A549 (cell line): ENCODE measurements at regions not wholly inside any gene's neighbourhood (a gene's known extent, or its start where the extent isn't known, plus 50 kb on each side); places are given as distances from the start of the nearest gene placed in this dataset.

Source experiments
- ATAC-seq, 2 experiments: fragments of 200-7000 bp in 1 of 2; fragments of >200 bp in 1 of 2; cut with Nextera tagmentation in 1 of 2; cut with Tn5 transposase in 1 of 2; 3 replicates each; pipeline versions ENCODE4 v1.8.0 to v1.9.1; 2018 to 2020; ENCODE audit warnings: mild to moderate bottlenecking in 1 of 2, moderate library complexity in 1 of 2
- CTCF ChIA-PET: fragments of 300-600 bp; sonication (Branson Sonifier 250); formaldehyde crosslinking; extraction: SDS; loops from one replicate; lab custom pipeline; 2021; ENCODE audit warnings: antibody characterized with exemption, inconsistent platforms; lab: Yijun Ruan, JAX
- POLR2A ChIA-PET: fragments of 350-600 bp; formaldehyde crosslinking; extraction: SDS; loops from one replicate; lab custom pipeline; 2021; ENCODE audit warnings: antibody characterized with exemption, inconsistent platforms; lab: Yijun Ruan, JAX
- DNase-seq, 2 experiments: peaks; one replicate each; pipeline versions ENCODE4 v3.0.0 to v3.0.0-alpha.2; 2011 to 2016; ENCODE audit warnings: low read depth in 1 of 2, low spot score in 1 of 2
- FAIRE-seq: peaks from 2 replicates; lab custom pipeline; 2011; peaks lifted over from hg19 to GRCh38; lab: Jason Lieb, UNC
- H3K27ac ChIP-seq, 2 experiments: fragments of >200 bp; sonication (Bioruptor Twin); formaldehyde crosslinking; 3 replicates each; pipeline ENCODE4 v1.5.1; 2016 to 2017
- H3K4me1 ChIP-seq: fragments of >200 bp; sonication (Bioruptor Twin); formaldehyde crosslinking; 3 replicates; pipeline ENCODE4 v1.6.1; 2016
- H3K4me2 ChIP-seq: fragments of >200 bp; sonication (Bioruptor Twin); formaldehyde crosslinking; 3 replicates; pipeline ENCODE4 v1.6.1; 2016
- H3K4me3 ChIP-seq: fragments of >200 bp; sonication (Bioruptor Twin); formaldehyde crosslinking; 3 replicates; pipeline ENCODE4 v1.5.1; 2016
- H3K9me3 ChIP-seq: fragments of >200 bp; sonication (Bioruptor Twin); formaldehyde crosslinking; 3 replicates; pipeline ENCODE4 v1.6.1; 2016
- BHLHE40 ChIP-seq: IDR thresholded peaks from 2 replicates; pipeline ENCODE4 v1.6.1; 2012; ENCODE audit warnings: low read depth, low read length, inconsistent platforms
- CBX2 ChIP-seq: fragments of 200-600 bp; sonication (generic); IDR thresholded peaks from 2 replicates; pipeline ENCODE4 v1.6.1; 2016; ENCODE audit warnings: low read depth, mild to moderate bottlenecking, borderline replicate concordance
- CBX8 ChIP-seq: fragments of 200-600 bp; sonication (generic); IDR thresholded peaks from 2 replicates; pipeline ENCODE4 v1.6.1; 2016
- CEBPB ChIP-seq, 2 experiments: fragments of >200 bp in 1 of 2; sonication (Bioruptor Twin) in 1 of 2; formaldehyde crosslinking in 1 of 2; IDR thresholded peaks; 2 replicates each; pipeline ENCODE4 v1.6.1; 2012 to 2016
- CHD2 ChIP-seq: fragments of 150-350 bp; IDR thresholded peaks from 2 replicates; pipeline ENCODE4 v1.6.1; 2014; ENCODE audit warnings: low read length; ENCODE audit not compliant: partially characterized antibody
- CHD4 ChIP-seq: fragments of 200-600 bp; sonication (generic); IDR thresholded peaks from 2 replicates; pipeline ENCODE4 v1.6.1; 2016; ENCODE audit warnings: antibody characterized with exemption, mild to moderate bottlenecking, borderline replicate concordance
- EHMT2 ChIP-seq: fragments of 200-600 bp; sonication (generic); IDR thresholded peaks from 2 replicates; pipeline ENCODE4 v1.6.1; 2016; ENCODE audit warnings: antibody characterized with exemption, low read depth, mild to moderate bottlenecking, moderate library complexity
- ESRRA ChIP-seq: fragments of 150-350 bp; IDR thresholded peaks from 2 replicates; pipeline ENCODE4 v1.6.1; 2014; ENCODE audit warnings: mild to moderate bottlenecking, low read length, borderline replicate concordance
- GATA3 ChIP-seq: IDR thresholded peaks from 2 replicates; pipeline ENCODE4 v1.6.1; 2012; ENCODE audit warnings: borderline replicate concordance
- HDAC2 ChIP-seq: fragments of 200-600 bp; sonication (generic); IDR thresholded peaks from 2 replicates; pipeline ENCODE4 v1.6.1; 2016
- HOXA7 ChIP-seq: fragments of 250-450 bp; sonication (Bioruptor Pico); IDR thresholded peaks from 2 replicates; pipeline ENCODE4 v1.5.0; 2020; ENCODE audit warnings: mild to moderate bottlenecking, moderate library complexity
- KDM5A ChIP-seq: fragments of 200-600 bp; sonication (generic); IDR thresholded peaks from 2 replicates; pipeline ENCODE4 v1.6.1; 2016; ENCODE audit warnings: antibody characterized with exemption, mild to moderate bottlenecking
- MAFK ChIP-seq: fragments of 450-650 bp; IDR thresholded peaks from 2 replicates; pipeline ENCODE4 v1.6.1; 2014; ENCODE audit not compliant: partially characterized antibody
- NFE2L2 ChIP-seq: fragments of 150-350 bp; conservative IDR thresholded peaks from 2 replicates; pipeline ENCODE4 v1.6.1; 2014; ENCODE audit warnings: low read length
- PHF8 ChIP-seq: fragments of 200-600 bp; sonication (generic); IDR thresholded peaks from 2 replicates; pipeline ENCODE4 v1.6.1; 2016; ENCODE audit warnings: low read depth, mild to moderate bottlenecking, antibody characterized with exemption, moderate library complexity, borderline replicate concordance
- RARB ChIP-seq: fragments of 250-450 bp; sonication (Bioruptor Pico); IDR thresholded peaks from 2 replicates; pipeline ENCODE4 v1.8.0; 2021; ENCODE audit warnings: mild to moderate bottlenecking, moderate library complexity
- RCOR1 ChIP-seq: fragments of 150-350 bp; IDR thresholded peaks from 2 replicates; pipeline ENCODE4 v1.6.1; 2014; ENCODE audit warnings: antibody characterized with exemption, low read length, low read depth
- SMC3 ChIP-seq: fragments of >200 bp; sonication (Bioruptor Twin); formaldehyde crosslinking; IDR thresholded peaks from 3 replicates; pipeline ENCODE4 v1.6.1; 2018; ENCODE audit warnings: inconsistent platforms
- SREBF2 ChIP-seq: fragments of 450-650 bp; IDR thresholded peaks from 2 replicates; pipeline ENCODE4 v1.6.1; 2014; ENCODE audit warnings: mild to moderate bottlenecking, moderate library complexity
- TFCP2L1 ChIP-seq: fragments of 250-450 bp; sonication (Bioruptor Pico); IDR thresholded peaks from 2 replicates; pipeline ENCODE4 v1.5.0; 2021; ENCODE audit warnings: mild to moderate bottlenecking
- TP53 ChIP-seq: fragments of 250-450 bp; sonication (Bioruptor Pico); IDR thresholded peaks from 2 replicates; pipeline ENCODE4 v1.5.0; 2021; ENCODE audit warnings: mild to moderate bottlenecking, moderate library complexity
- ZC3H11A ChIP-seq: fragments of 450-650 bp; IDR thresholded peaks from 2 replicates; pipeline ENCODE4 v1.6.1; 2014; ENCODE audit warnings: antibody characterized with exemption, mild to moderate bottlenecking
- ZSCAN20 ChIP-seq: fragments of 250-450 bp; sonication (Bioruptor Pico); IDR thresholded peaks from 2 replicates; pipeline ENCODE4 v1.8.0; 2022; ENCODE audit warnings: mild to moderate bottlenecking, moderate library complexity
- WGBS: methylation state at CpG from one replicate; pipeline ENCODE4 v1.1.6; 2017; ENCODE audit errors: missing lambda C conversion rate; 5-methylcytosine and 5-hydroxymethylcytosine counted together
- TF ChIP-seq, protein P1 (sequence below): fragments of 200-600 bp; sonication (generic); IDR thresholded peaks from 2 replicates; pipeline ENCODE4 v1.6.1; 2016; ENCODE audit warnings: antibody characterized with exemption, mild to moderate bottlenecking, moderate library complexity
- TF ChIP-seq, protein P2 (sequence below): fragments of >200 bp; sonication (Bioruptor Twin); formaldehyde crosslinking; IDR thresholded peaks from 3 replicates; pipeline ENCODE4 v1.5.1; 2016

DNA sequence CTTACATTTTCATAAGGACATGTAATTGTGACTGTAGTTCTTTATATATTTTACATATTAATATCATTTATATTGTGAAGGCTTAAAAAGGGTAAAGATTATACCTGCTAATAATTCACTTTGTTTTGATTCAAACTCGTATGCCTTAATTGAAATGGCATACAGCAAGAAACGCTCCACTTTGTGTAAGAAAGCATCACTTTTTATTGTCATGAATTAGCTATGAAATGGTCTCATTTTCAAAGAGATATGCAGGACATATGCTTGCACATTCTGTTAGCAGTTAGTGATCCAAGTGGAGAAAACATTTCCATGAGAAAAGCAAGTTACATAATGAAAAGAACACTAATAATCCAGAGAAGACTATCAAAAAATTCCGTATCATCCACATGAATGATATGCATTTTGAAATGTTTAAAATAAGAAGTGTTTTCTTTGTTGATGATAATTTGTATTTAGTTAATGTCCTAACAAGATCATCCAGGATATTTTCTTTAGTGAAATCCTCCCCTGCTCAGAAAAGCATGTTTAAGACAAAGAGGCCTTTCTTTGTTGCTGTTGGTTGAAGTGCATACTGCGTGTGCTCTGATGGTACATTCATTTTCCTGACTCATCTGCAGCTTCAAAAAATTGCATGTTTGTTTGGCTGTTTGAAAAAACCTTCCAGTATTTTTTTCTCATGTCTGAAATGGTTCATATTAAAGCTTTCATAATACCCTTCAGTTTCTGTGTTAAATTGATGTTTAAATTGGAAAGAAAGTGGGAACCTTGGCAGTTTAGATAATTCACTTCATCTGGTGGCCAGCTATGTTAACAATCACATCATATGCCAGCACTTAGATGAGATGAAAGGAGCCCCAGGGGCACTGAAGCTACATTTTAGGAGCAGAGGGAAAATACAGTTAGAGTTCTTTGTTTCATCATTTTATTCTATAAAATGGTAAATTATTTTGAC is 242.2 kb downstream of the CSNK1G3 start:
- peaks cover 3% of the 10 kb centered on the region; the same call in 1 of the 3 replicates for H3K9me3 ChIP-seq
- 33% methylated on average over 4 of the region's 4 CpGs for WGBS
- peak overlapping the region; percentile 14 to 38; a peak in 3 of 6 replicates for H3K27ac ChIP-seq
- H3K4me3 ChIP-seq = no peak overlapping the region
- ChIA-PET POLR2A (no interaction called here), CTCF (interaction anchor here (1.1 kb wide), 1 partner anchor 9 kb away, joined by 3 read pairs; no protein-coding TSS in a partner anchor)
- H3K4me2 ChIP-seq = peak overlapping the region; percentile 51; the same call in 1 of the 3 replicates
- FAIRE-seq (no peak), DNase-seq (no peak), ATAC-seq (no peak)
- TF ChIP-seq HOXA7 (CRISPR knock-in tag) (no peak), PHF8 (no peak), CBX8 (no peak), BHLHE40 (no peak), EHMT2 (no peak)
- peaks cover 17% of the 10 kb centered on the region; the same call in 2 of the 3 replicates for H3K4me1 ChIP-seq

DNA sequence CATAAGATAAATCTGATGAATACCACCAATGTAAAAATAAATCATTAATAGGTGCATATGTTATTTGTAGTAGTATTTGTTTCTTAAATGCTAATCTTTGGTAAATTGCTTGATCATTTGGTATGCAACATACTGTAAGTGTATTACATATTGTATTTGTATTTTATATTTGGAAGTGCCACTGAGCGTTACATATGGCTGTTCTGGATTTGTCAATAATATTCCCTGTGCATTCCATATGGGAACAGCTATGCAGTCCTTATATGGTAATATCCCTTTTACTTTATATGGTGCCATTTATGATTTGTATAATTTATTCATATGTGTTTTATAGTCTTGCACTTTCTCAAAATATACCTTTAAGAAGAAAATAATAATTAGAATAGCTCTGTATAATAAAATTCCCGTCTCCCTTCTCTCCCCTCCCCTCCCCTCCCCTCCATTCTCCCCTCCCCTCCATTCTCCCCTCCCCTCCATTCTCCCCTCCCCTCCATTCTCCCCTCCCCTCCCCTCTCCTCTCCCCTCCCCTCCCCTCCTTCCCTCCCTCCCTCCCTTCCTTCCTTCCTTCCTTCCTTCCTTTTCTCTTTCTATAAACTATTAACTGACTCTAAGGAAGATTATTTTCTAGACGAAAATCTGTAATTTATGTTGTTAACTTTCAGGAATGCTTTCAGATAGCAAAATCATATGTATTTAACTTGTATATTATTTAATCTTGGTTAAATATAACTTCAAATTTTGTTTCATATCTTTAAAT is 241.4 kb downstream of the CSNK1G3 start:
- no peak overlapping the region for H3K27ac ChIP-seq
- FAIRE-seq (no peak), ATAC-seq (no peak), DNase-seq (no peak)
- ChIA-PET CTCF (interaction anchor here (1.1 kb wide), 1 partner anchor 10 kb away, joined by 3 read pairs; no protein-coding TSS in a partner anchor), POLR2A (no interaction called here)
- WGBS = 59% methylated on average over 3 of the region's 3 CpGs
- no peak overlapping the region for H3K4me2 ChIP-seq
- peaks cover 17% of the 10 kb centered on the region; the same call in 2 of the 3 replicates for H3K4me1 ChIP-seq
- H3K9me3 ChIP-seq = no peaks in the 10 kb centered on the region
- no peak overlapping the region for H3K4me3 ChIP-seq
- no peak for TF ChIP-seq GATA3
- no peak for TF ChIP-seq SREBF2
- no peak for TF ChIP-seq CHD4
- TF ChIP-seq ZSCAN20 (CRISPR knock-in tag) = no peak
- no peak for TF ChIP-seq CEBPB (IDR thresholded peaks at IDR 0.05)
- no peak for TF ChIP-seq MAFK
- TF ChIP-seq NFE2L2 = no peak
- TF ChIP-seq ZC3H11A = no peak
- no peak for TF ChIP-seq CHD2
- TF ChIP-seq RCOR1 = no peak

DNA sequence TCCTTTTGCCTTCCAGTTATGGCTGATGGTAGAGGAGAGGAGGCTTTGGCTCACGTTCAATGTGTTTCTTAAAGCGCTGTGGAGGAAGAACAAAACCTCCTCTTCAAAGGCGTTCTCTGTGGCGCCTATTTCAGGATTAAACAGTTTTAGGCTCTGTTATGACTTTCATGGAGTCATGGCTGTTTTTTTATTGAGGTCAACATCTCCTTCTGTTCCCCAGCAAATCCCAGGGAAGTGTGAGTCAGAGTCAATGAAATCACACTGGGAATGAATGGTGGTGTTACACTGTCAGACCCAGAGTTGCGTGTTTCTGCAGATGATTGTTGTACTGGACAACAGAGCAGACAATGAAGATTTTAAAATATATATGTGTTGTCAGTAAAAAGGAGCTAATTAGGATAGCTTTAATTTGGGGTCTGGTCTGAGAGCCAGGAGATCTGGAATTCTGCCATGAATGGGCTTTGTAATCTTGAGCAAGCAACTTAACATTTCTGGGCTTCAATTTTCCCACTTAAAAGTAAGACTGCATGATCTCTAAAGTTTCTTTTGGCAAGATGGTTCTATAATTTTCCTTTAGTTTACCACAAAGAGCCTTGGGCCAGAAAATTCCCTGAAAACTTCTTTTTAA is 240.7 kb downstream of the CSNK1G3 start:
- Histone ChIP-seq H3K4me3 (no peak overlapping the region), H3K4me2 (no peak overlapping the region), H3K9me3 (no peaks in the 10 kb centered on the region), H3K27ac (no peak overlapping the region), H3K4me1 (peaks cover 17% of the 10 kb centered on the region; the same call in 2 of the 3 replicates)
- no peak for FAIRE-seq
- 82% methylated on average over 5 of the region's 5 CpGs for WGBS
- DNase-seq = no peak
- POLR2A ChIA-PET = no interaction called here
- CTCF ChIA-PET = no interaction called here
- peak; percentile 30 to 54; a peak in 1 of 6 replicates for ATAC-seq
- TF ChIP-seq, protein P1, sequence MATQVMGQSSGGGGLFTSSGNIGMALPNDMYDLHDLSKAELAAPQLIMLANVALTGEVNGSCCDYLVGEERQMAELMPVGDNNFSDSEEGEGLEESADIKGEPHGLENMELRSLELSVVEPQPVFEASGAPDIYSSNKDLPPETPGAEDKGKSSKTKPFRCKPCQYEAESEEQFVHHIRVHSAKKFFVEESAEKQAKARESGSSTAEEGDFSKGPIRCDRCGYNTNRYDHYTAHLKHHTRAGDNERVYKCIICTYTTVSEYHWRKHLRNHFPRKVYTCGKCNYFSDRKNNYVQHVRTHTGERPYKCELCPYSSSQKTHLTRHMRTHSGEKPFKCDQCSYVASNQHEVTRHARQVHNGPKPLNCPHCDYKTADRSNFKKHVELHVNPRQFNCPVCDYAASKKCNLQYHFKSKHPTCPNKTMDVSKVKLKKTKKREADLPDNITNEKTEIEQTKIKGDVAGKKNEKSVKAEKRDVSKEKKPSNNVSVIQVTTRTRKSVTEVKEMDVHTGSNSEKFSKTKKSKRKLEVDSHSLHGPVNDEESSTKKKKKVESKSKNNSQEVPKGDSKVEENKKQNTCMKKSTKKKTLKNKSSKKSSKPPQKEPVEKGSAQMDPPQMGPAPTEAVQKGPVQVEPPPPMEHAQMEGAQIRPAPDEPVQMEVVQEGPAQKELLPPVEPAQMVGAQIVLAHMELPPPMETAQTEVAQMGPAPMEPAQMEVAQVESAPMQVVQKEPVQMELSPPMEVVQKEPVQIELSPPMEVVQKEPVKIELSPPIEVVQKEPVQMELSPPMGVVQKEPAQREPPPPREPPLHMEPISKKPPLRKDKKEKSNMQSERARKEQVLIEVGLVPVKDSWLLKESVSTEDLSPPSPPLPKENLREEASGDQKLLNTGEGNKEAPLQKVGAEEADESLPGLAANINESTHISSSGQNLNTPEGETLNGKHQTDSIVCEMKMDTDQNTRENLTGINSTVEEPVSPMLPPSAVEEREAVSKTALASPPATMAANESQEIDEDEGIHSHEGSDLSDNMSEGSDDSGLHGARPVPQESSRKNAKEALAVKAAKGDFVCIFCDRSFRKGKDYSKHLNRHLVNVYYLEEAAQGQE = no peak
- no peak for TF ChIP-seq RARB (CRISPR knock-in tag)
- no peak for TF ChIP-seq TP53
- no peak for TF ChIP-seq ESRRA
- TF ChIP-seq SMC3 = no peak
- no peak for TF ChIP-seq MAFK
- TF ChIP-seq ZSCAN20 (CRISPR knock-in tag) = no peak
- TF ChIP-seq HDAC2 = no peak
- TF ChIP-seq CHD2 = no peak
- TF ChIP-seq KDM5A = no peak
- no peak for TF ChIP-seq TFCP2L1
- TF ChIP-seq, protein P2, sequence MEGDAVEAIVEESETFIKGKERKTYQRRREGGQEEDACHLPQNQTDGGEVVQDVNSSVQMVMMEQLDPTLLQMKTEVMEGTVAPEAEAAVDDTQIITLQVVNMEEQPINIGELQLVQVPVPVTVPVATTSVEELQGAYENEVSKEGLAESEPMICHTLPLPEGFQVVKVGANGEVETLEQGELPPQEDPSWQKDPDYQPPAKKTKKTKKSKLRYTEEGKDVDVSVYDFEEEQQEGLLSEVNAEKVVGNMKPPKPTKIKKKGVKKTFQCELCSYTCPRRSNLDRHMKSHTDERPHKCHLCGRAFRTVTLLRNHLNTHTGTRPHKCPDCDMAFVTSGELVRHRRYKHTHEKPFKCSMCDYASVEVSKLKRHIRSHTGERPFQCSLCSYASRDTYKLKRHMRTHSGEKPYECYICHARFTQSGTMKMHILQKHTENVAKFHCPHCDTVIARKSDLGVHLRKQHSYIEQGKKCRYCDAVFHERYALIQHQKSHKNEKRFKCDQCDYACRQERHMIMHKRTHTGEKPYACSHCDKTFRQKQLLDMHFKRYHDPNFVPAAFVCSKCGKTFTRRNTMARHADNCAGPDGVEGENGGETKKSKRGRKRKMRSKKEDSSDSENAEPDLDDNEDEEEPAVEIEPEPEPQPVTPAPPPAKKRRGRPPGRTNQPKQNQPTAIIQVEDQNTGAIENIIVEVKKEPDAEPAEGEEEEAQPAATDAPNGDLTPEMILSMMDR = no peak
- TF ChIP-seq CBX2 = no peak
